Activated CD8-positive, alpha-beta memory T cell treated with anti-CD3 and anti-CD28 coated beads, Interleukin-2, amount 10 ng/mL, durations not matched to agents 7 days and 5 days (primary cell): ENCODE measurements at regions not wholly inside any gene's neighbourhood (a gene's known extent, or its start where the extent isn't known, plus 50 kb on each side); places are given as distances from the start of the nearest gene placed in this dataset.
"Not testable (repeated sequence)": the region's sequence is repeated elsewhere in the genome, so short reads cannot be mapped to it uniquely, and the experiment has no call there.

Source experiments
- ATAC-seq: fragments of 150-1000 bp; cut with Tn5 transposase; one replicate; pipeline ENCODE4 v1.10.0; 2021; ENCODE audit warnings: moderate library complexity
- CTCF ChIA-PET: fragments of 350-600 bp; sonication (Branson Sonifier 250); formaldehyde crosslinking; loops from one replicate; lab custom pipeline; 2021; ENCODE audit warnings: antibody characterized with exemption; lab: Charles Lee
- DNase-seq: peaks from one replicate; pipeline ENCODE4 v3.0.0-alpha.2; 2020
- H3K27ac Mint-ChIP-seq: one replicate; pipeline ENCODE4 v1.8.0; 2021; ENCODE audit warnings: mild to moderate bottlenecking, mixed read lengths
- H3K27me3 Mint-ChIP-seq: one replicate; pipeline ENCODE4 v1.8.0; 2021; ENCODE audit warnings: mixed read lengths
- H3K36me3 Mint-ChIP-seq: one replicate; pipeline ENCODE4 v1.8.0; 2021; ENCODE audit warnings: mild to moderate bottlenecking, mixed read lengths
- H3K4me1 Mint-ChIP-seq: one replicate; pipeline ENCODE4 v1.8.0; 2021; ENCODE audit warnings: mixed read lengths
- H3K4me3 Mint-ChIP-seq: one replicate; pipeline ENCODE4 v1.8.0; 2021; ENCODE audit warnings: mild to moderate bottlenecking, moderate library complexity, mixed read lengths
- H3K9me3 Mint-ChIP-seq: one replicate; pipeline ENCODE4 v1.8.0; 2022; ENCODE audit warnings: low read depth, mixed read lengths

DNA sequence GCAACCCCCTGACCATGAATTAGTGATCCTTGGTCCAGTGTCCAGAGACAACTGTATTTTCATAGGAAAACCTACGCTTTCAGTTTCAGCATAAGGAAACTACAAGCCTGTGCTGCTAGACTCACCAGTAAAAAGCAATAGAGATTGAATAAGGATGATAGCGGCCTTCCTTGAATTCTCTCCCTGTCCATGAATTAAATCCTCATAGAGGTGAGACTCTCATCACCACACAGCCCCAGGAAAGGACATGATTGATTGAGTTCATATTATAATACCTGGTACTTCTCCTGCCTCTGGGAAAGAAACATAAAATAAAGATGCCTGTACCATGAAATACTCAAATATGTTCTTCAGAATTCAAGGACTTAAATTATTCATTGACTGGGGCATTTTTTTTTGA, 146.3 kb upstream of the SPOPL start:
- DNase-seq, result no peak
- H3K4me3 Mint-ChIP-seq, result no peak overlapping the region
- no peaks in the 10 kb centered on the region for H3K9me3 Mint-ChIP-seq
- H3K4me1 Mint-ChIP-seq, result no peaks in the 10 kb centered on the region
- CTCF ChIA-PET, result no interaction called here
- H3K27me3 Mint-ChIP-seq, result no peaks in the 10 kb centered on the region
- H3K36me3 Mint-ChIP-seq, result no peaks in the 10 kb centered on the region
- no peak for ATAC-seq
- H3K27ac Mint-ChIP-seq, result no peak overlapping the region

DNA sequence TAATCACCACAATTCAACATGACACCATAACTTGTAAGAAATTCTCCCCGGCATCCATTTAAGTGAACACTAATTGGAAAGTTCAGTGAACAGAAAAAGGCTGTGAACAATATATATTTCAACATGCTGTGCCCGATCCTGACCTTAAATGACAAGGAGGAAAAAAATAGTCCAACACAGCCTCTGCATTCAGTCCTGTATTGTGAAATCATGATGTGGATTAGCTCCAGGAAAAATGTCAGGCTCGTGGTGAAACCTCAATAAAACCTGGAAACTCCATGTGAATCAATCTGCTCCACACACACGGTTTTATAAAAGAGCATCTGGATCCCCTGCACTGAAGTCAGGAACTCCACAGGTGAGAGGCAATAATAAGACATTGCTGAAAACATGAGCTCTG, 145.4 kb upstream of the SPOPL start:
- DNase-seq (no peak), ATAC-seq (no peak)
- Mint-ChIP-seq H3K4me3 (no peak overlapping the region), H3K9me3 (peaks cover under 1% of the 10 kb centered on the region), H3K36me3 (no peaks in the 10 kb centered on the region), H3K27me3 (no peaks in the 10 kb centered on the region), H3K27ac (no peak overlapping the region), H3K4me1 (no peaks in the 10 kb centered on the region)
- CTCF ChIA-PET, result no interaction called here

DNA sequence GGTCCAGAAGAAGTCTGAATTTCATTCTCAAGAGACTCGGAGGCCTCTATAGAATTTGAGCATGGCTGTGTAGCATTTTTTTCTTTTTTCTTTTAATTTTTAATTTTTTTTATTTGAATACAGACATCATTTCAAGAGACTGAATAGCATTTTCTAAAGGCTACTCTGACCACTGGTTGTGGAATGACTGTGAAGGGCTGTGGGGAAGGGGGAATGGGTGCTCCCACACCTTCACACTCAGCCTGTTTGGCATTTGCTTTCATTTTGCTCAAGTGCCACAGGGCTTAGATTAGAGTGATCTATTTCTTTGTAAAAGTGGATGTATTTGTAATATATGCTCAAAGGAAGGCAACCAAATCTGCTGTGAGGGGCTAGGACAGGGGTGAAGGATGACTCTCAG, 142.0 kb upstream of the SPOPL start:
- Mint-ChIP-seq H3K36me3 (no peaks in the 10 kb centered on the region), H3K27me3 (no peaks in the 10 kb centered on the region), H3K4me1 (no peaks in the 10 kb centered on the region), H3K27ac (no peak overlapping the region), H3K4me3 (no peak overlapping the region), H3K9me3 (peaks cover 4% of the 10 kb centered on the region)
- DNase-seq, result no peak
- no peak for ATAC-seq
- CTCF ChIA-PET, result no interaction called here

DNA sequence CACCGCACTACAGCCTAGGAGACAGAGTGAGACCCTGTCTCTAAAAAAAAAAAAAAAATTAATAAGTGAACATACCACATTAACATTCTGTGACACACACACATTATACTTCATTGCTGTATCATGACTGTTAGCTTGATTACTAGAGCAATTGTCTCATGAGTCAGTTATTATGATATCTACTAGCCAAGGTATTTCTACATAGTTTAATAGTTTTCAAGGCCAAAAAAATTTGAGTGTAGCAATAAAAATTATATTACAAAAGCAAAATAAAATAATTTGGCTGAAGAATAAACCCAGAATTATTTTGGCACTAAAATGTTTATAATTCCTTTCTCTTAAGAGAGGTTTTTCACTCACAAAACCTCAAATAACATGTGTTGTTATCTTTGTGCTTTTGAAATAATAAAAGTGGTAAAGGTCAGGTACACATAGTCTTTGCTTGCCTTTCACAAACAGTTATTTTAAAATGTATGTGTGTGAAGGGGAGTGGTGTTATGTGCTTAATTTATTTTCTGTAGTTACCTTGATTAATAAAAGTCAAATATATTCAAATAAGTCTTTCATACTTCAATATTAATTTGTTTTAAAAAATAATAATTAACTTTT, 136.9 kb upstream of the SPOPL start:
- no peaks in the 10 kb centered on the region for H3K36me3 Mint-ChIP-seq

DNA sequence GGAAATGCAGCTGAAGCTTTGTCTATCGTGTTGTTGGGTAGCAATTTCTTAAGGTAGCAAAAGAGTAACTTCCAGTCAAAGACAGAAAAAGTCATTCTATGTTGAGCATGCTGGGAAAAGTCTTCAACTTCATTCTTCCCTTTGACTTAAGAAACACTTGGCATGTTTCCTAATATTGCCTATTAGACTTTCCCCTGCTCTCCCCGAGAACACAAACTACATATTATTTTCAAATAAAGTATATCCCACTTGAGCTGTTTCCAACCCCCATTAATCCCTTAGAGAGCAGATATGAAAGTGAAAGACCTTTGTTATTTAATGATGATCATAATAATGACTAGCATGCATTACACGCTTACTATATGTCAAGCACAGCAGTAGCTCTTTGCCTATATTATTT, 136.0 kb upstream of the SPOPL start:
- ATAC-seq, result no peak
- no peaks in the 10 kb centered on the region for H3K27me3 Mint-ChIP-seq
- H3K9me3 Mint-ChIP-seq, result peaks cover 4% of the 10 kb centered on the region
- no peak for DNase-seq
- H3K4me3 Mint-ChIP-seq, result no peak overlapping the region
- no peaks in the 10 kb centered on the region for H3K36me3 Mint-ChIP-seq
- CTCF ChIA-PET, result no interaction called here
- no peaks in the 10 kb centered on the region for H3K4me1 Mint-ChIP-seq
- no peak overlapping the region for H3K27ac Mint-ChIP-seq

More for the DNA sequence above, 136.9 kb upstream of the SPOPL start:
- ATAC-seq, result no peak
- Mint-ChIP-seq H3K27ac (no peak overlapping the region), H3K4me1 (no peaks in the 10 kb centered on the region), H3K9me3 (peaks cover 4% of the 10 kb centered on the region), H3K4me3 (no peak overlapping the region), H3K27me3 (no peaks in the 10 kb centered on the region)
- CTCF ChIA-PET, result no interaction called here
- DNase-seq, result no peak

DNA sequence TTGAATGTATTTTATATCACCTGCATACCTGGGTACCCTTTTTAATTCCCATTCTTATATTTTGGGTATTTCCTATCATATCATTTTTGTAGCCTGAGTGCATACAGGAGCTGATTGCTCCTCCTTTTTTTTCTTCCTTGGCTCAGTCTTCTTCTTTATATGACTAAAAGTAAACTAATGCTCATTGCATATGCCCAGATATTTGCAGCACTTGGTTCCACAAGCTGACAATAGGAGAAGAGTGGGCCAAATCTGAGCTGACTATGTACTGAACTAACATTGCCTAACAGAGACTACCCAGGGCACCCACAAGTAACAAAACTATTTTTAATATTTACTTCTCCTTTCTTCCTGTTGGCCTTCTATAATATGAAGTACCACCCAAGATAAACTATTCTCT, 131.7 kb upstream of the SPOPL start:
- DNase-seq (no peak), ATAC-seq (no peak)
- Mint-ChIP-seq H3K36me3 (no peaks in the 10 kb centered on the region), H3K27ac (no peak overlapping the region), H3K4me1 (no peaks in the 10 kb centered on the region), H3K27me3 (no peaks in the 10 kb centered on the region), H3K9me3 (no peaks in the 10 kb centered on the region), H3K4me3 (no peak overlapping the region)
- CTCF ChIA-PET, result no interaction called here

DNA sequence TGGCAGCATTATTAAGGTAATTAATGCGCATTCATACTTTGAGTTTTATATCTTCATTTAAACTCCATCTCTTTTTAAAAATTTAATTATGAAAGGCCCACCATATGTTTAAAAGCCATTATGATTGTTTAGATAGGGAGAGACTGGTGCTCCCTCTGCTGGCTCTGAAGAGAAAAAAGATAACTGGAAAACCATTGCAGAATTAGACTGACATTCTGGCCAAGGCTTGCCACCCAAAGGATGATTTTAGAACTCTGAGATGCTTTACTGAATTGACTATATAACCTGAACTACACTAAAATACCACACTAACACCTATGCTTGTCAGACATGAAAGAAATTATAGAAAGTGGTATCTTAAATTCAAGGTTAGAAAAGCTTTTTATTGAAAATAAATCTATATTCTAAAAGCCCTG, 127.6 kb upstream of the SPOPL start:
- Mint-ChIP-seq H3K4me1 (no peaks in the 10 kb centered on the region), H3K36me3 (no peaks in the 10 kb centered on the region), H3K9me3 (no peaks in the 10 kb centered on the region), H3K4me3 (no peak overlapping the region), H3K27ac (no peak overlapping the region), H3K27me3 (no peaks in the 10 kb centered on the region)
- no peak for ATAC-seq
- DNase-seq, result no peak
- CTCF ChIA-PET, result no interaction called here

DNA sequence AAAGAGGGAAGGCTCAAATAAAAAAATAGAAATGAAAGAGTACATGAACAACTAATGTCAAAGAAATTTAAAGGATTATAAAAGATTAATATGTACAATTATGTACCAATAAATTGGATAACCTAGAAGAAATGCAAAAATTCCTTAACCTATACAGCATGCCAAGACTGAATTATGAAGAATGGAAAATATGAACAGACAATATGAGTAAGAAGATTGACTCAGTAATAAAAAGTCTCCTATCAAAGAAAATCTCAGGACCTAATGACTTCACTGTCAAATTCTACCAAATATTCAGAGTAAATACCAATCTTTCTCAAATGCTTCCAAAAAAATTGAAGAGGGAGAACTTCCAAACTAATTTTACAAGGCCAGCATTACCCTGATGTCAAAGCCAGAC, 120.2 kb upstream of the SPOPL start:
- Mint-ChIP-seq H3K9me3 (no peaks in the 10 kb centered on the region), H3K4me3 (no peak overlapping the region), H3K36me3 (no peaks in the 10 kb centered on the region), H3K27me3 (no peaks in the 10 kb centered on the region), H3K27ac (no peak overlapping the region), H3K4me1 (no peaks in the 10 kb centered on the region)
- CTCF ChIA-PET, result no interaction called here
- DNase-seq, result no peak
- ATAC-seq, result no peak

DNA sequence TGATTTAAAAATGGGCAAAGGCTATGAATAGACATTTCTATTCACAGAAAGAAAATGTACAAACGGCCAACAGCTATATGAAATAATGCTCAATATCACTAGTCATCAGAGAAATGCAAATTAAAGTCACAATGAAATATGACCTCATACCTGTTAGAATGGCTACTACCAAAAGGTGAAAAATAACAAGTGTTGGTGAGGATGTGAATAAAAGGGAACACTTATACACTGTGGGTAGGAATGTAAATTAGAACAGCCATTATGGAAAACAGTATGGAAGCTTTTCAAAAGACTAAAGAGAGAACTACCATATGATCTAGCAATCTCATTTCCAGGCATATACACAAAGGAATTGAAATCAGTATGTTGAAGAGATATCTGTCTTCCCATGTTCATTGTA, 118.9 kb upstream of the SPOPL start:
- H3K4me3 Mint-ChIP-seq, result no peak overlapping the region
- H3K36me3 Mint-ChIP-seq, result no peaks in the 10 kb centered on the region
- DNase-seq, result no peak
- ATAC-seq, result no peak
- H3K27ac Mint-ChIP-seq, result no peak overlapping the region
- H3K27me3 Mint-ChIP-seq, result no peaks in the 10 kb centered on the region
- CTCF ChIA-PET, result no interaction called here
- H3K9me3 Mint-ChIP-seq, result no peaks in the 10 kb centered on the region
- H3K4me1 Mint-ChIP-seq, result no peaks in the 10 kb centered on the region

DNA sequence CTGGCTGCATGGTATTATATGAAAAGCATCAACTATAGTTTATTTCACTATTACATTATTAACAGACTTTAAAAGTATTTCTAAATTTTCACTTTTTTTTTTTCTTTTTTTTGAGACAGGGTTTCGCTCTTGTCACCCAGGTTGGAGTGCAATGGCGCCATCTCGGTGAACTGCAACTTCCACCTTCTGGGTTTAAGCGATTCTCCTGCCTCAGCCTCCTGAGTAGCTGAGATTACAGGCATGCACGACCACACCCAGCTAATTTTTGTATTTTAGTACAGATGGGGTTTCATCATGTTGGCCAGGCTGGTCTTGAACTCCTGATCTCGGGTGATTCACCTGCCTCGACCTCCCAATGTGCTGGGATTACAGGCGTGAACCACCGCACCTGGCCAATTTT, 115.4 kb upstream of the SPOPL start:
- H3K4me3 Mint-ChIP-seq, DNase-seq, H3K4me1 Mint-ChIP-seq, H3K36me3 Mint-ChIP-seq, ATAC-seq, H3K27ac Mint-ChIP-seq, H3K9me3 Mint-ChIP-seq, H3K27me3 Mint-ChIP-seq: not testable (repeated sequence)
- CTCF ChIA-PET, result interaction anchor here (0.8 kb wide), 1 partner anchor 460 kb away, joined by 3 read pairs; no protein-coding TSS in a partner anchor

DNA sequence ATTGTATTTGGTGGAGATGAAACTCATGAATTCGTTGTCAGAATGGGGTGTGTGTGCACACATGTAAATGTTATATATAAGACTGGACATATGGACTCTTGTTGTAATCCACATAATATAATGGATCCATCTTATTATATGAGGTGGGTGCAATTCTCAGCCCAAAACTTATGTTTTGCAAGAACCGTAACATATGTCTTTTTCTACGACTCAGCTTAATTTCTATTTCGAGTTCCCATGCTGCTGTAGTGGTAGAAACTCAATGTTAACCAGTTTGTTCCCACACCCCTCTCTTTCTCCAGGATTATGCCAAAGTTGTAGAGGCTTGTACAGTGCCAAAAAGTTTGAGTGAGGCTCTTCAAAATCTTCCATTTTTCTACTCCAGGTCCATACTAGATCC, 112.5 kb upstream of the SPOPL start:
- no peak for DNase-seq
- CTCF ChIA-PET, result no interaction called here
- Mint-ChIP-seq H3K27me3 (no peaks in the 10 kb centered on the region), H3K9me3 (no peaks in the 10 kb centered on the region), H3K4me3 (no peak overlapping the region), H3K36me3 (no peaks in the 10 kb centered on the region), H3K4me1 (no peaks in the 10 kb centered on the region), H3K27ac (no peak overlapping the region)
- no peak for ATAC-seq

DNA sequence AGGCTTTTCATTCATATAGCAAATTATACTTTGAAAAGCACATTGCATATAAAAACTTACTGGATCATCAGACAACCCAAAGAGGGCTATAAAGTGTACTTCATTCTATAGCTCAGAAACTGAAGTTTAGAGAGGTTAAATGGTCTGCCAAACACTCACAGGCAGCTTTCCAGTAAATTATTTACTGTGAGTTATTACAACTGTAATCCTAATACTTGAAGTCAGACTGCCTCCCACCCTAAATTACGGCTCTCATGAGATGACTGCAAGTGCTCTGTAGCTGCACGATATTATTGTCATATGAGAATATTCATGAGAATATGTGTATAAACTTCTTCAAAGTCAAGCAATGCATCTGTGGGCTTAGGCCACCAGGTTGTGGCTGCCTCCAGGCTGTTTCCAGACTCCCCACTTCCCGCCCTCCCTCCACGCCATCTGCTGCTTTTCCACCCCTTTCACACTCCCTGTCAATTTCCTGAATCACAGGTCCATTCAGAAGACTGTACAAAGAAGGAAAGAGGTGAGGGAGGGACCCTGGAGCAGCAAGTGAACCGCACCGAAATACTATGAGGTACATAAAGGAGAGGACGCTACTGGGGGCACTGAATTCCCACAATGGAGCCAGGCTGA, 111.1 kb upstream of the SPOPL start:
- CTCF ChIA-PET, result no interaction called here
- H3K9me3 Mint-ChIP-seq, result no peaks in the 10 kb centered on the region

DNA sequence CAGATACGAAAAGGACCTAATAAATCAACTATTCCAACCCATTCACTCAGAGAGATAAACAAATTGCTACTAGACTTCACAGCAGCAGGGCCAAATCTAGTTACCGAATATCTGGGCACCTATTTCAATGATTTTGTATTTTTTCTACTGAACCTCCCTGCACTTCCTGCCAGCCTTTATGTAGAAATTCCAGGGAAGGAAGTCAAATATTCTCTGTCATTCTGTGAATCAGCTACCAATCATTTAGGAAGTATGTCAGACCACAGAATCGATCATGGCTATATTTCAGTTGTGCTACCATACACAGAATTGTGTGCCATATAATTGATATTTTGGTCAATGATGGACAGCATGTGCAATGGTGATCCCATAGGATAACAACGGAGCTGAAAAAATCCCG, 109.6 kb upstream of the SPOPL start:
- H3K27me3 Mint-ChIP-seq, result no peaks in the 10 kb centered on the region
- no peak for ATAC-seq
- H3K36me3 Mint-ChIP-seq, result no peaks in the 10 kb centered on the region
- H3K27ac Mint-ChIP-seq, result no peak overlapping the region
- CTCF ChIA-PET, result no interaction called here
- H3K4me1 Mint-ChIP-seq, result no peaks in the 10 kb centered on the region
- DNase-seq, result no peak
- H3K9me3 Mint-ChIP-seq, result no peaks in the 10 kb centered on the region
- H3K4me3 Mint-ChIP-seq, result no peak overlapping the region

More for the DNA sequence above, 111.1 kb upstream of the SPOPL start:
- DNase-seq (no peak), ATAC-seq (no peak)
- H3K4me3 Mint-ChIP-seq, result no peak overlapping the region
- no peak overlapping the region for H3K27ac Mint-ChIP-seq
- H3K36me3 Mint-ChIP-seq, result no peaks in the 10 kb centered on the region
- H3K4me1 Mint-ChIP-seq, result no peaks in the 10 kb centered on the region
- H3K27me3 Mint-ChIP-seq, result no peaks in the 10 kb centered on the region

DNA sequence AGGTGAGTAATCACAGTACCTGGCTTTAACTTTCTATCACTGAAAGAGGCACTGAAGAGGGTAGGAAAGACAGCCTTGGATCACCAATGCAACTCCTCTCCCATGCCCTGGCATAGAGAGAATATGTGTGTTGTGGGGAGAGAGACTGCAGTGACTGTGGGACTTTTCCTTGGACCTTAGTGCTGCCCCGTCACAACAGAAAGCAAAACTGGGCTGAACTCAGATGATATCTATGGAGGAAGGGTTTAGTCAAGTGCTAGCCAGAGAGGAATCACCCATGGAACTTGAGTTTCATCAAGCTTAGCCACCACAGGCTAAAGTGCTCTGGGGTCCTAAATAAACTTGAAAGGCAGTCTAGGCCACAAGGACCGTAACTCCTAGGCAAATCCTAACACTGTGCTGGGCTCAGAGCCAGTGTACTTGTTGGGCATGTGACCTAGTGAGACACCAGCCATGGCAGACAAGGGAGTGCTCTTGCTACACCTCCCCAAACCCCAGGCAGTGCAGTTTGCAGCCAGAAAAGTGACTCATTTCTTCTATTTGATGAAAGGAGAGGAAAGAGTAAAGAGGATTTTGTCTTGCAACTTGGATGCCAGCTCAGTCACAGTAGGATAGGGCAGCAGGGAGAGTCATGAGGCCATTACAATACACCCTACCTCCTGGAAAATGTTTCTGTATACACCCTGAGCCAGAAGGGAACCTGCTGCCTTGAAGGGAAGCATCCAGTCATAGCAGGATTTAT, 105.8 kb upstream of the SPOPL start:
- Mint-ChIP-seq H3K9me3 (no peaks in the 10 kb centered on the region), H3K27me3 (no peaks in the 10 kb centered on the region), H3K4me1 (no peaks in the 10 kb centered on the region), H3K27ac (no peak overlapping the region), H3K36me3 (no peaks in the 10 kb centered on the region), H3K4me3 (no peak overlapping the region)
- CTCF ChIA-PET, result no interaction called here
- ATAC-seq (no peak), DNase-seq (no peak)
